HG03442 (cell line): ENCODE measurements at regions not wholly inside any gene's neighbourhood (a gene's known extent, or its start where the extent isn't known, plus 50 kb on each side); places are given as distances from the start of the nearest gene placed in this dataset.
"Not testable (repeated sequence)": the region's sequence is repeated elsewhere in the genome, so short reads cannot be mapped to it uniquely, and the experiment has no call there.

ENCODE experiments used
- ATAC-seq: cut with Tn5 transposase; IDR thresholded peaks from one replicate; pipeline ENCODE4 v1.9.1; 2021; ENCODE audit warnings: mild to moderate bottlenecking, moderate library complexity; ENCODE audit not compliant: unreplicated experiment

DNA sequence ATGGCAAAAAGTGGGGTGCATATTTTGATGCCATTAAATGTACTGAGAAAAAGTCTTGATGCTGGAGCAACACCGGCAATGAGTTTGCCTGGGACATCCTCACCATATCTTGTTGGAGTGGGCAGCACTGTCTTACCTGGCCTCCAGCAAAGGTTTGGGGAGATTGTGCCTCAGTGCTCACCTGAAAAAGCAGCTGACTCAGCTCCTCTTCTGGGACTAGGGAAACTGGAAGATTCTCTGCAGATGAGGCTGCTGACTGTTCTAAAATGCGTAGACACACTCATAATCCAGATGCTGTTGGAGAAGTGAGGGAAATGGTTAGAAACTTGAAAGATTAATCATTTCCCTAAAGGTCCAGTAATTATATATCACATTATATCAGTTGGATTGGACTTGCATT, 593.7 kb upstream of the HS3ST1 start:
- ATAC-seq: no peak

- ATAC-seq: no peak
Observed at GRCh38 chr4:12016729-12017128, 588.0 kb upstream of the HS3ST1 start.

- ATAC-seq: no peak
Observed at GRCh38 chr4:12005471-12005870, 576.8 kb upstream of the HS3ST1 start.

DNA sequence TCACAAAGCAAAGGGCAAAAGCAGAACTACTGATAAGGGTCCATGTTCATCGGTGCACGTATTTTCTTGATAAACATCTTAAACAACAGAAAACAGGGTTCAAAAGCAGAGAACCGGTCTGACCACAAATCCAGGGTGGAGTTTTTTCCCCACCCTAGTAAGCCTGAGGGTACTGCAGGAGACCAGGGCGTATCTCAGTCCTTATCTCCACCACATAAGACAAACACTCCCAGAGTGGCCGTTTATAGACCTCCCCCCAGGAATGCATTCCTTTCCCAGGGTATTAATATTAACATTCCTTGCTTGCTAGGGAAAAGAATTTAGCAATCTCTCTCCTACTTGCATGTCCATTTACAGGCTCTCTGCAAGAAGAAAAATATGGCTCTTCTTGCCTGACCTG, 567.9 kb upstream of the HS3ST1 start:
- ATAC-seq: not testable (repeated sequence)

GRCh38 chr4:11976726-11977263, 548.1 kb upstream of the HS3ST1 start:
- ATAC-seq: no peak

GRCh38 chr4:11973270-11973669, 544.6 kb upstream of the HS3ST1 start:
- no peak for ATAC-seq

DNA sequence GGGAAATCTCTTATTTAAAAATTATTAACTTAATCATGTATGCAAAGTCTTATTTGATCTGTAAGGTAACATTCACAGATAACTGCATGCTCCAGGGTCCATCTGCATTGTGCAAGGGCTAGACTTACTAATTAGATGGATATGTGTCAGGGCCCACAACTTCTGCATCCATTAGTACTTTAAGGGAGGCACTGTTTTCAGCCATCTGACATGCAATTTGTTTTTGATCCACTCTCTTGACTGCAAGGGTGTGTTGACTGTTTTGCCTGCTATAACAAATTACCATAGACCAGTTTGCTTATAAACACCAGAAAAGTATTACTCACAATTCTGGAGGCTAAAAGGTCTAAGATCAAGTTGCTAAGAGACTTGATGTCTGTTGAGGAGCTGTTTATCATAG, 542.1 kb upstream of the HS3ST1 start:
- no peak for ATAC-seq

- ATAC-seq: no peak
Observed at GRCh38 chr4:11966782-11967181, 538.1 kb upstream of the HS3ST1 start.

DNA sequence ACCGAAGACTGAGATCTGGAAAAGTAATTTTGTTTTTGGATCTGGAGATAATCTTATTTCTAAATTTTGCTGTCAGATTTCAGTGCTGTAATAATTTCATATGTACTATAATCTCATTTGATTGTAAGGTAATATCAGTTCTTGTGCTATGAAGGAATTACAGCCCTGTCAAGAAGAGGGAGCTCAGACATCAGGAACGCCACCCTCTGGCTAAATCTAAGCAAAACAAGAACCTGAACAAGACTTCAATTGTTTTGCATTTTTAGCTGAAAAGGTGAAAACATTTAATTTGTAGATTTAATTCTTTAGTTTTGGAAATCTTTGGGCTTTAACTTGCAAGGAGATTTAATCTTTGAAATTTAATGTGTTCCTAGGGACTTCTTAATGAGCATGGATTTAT, 525.4 kb upstream of the HS3ST1 start:
- no peak for ATAC-seq

GRCh38 chr4:11949355-11949754, 520.7 kb upstream of the HS3ST1 start:
- ATAC-seq: no peak

DNA sequence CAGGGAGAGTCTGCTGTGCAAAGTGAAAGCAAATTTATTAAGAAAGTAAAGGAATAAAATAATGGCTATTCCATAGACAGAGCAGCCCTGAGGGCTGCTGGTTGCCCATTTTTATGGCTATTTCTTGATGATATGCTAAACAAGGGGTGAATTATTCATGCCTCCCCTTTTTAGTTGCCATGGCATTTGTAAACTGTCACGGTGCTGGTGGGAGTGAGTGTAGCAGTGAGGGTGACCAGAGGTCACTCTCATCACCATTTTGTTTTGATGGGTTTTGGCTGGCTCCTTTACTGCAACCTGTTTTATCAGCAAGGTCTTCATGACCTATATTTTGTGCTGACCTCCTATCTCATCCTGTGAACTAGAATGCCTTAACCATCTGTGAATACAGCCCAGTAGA, 518.9 kb upstream of the HS3ST1 start:
- ATAC-seq: not testable (repeated sequence)

GRCh38 chr4:11937941-11938340, 509.2 kb upstream of the HS3ST1 start:
- ATAC-seq: no peak

GRCh38 chr4:11931266-11931820, 502.6 kb upstream of the HS3ST1 start:
- ATAC-seq: no peak

DNA sequence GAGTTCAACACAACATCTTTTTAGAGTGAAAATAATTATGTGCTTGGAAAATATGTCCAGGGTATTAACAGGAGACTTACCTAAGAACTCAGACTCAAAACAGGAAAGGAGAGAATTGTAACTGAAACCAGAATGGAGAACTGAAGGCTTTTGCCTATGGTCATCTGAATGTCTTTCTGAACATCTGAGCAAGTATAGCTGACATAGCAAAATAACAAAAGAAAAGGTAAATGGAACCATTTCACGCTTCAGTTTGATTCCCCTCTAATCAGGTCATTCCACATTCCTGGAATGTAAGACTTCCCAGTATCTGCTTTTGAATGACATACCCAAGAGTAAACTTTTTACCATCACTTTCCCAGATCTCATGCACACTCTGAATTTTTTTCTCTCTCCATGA, 500.4 kb upstream of the HS3ST1 start:
- no peak for ATAC-seq

- ATAC-seq: no peak
Observed at GRCh38 chr4:11919316-11919715, 490.6 kb upstream of the HS3ST1 start.

DNA sequence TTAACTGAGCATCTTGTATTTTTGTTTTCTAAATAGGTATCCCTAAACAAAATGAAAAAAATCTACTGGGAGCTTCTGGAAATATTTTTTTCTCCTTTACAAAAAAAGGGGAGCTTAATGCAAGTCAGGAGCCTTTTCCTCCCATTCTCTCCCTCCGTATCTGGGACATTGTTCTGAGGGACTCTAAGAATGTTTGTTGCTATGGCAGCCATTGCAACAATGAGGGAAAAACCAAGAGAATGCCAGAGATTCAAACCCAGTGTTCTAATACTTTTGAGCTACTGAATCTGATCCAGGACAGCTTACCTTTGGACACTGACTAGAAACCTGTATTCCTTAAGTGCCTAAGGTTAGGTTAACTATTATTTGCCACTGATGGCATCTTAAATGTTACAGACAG, 485.7 kb upstream of the HS3ST1 start:
- no peak for ATAC-seq

DNA sequence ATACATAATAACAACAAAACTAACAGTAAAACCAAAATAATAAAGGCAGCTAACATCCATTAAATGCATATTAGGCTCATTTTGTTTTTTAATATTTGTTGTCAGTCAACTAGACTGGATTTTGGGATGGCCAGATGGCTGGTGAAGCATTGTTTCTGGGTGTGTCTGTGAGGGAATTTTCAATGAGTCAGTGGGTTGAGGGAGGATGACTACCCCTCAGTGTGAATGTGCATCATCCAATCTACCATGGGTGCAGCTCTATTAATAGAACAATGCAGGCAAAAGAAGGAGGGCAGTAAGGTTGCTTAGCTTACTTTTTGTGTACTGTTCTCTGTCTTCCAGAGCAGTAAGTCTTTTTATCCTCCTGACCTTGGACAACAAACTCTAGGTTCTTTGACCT, 484.2 kb upstream of the HS3ST1 start:
- no peak for ATAC-seq

GRCh38 chr4:11910812-11911211, 482.1 kb upstream of the HS3ST1 start:
- ATAC-seq: no peak

DNA sequence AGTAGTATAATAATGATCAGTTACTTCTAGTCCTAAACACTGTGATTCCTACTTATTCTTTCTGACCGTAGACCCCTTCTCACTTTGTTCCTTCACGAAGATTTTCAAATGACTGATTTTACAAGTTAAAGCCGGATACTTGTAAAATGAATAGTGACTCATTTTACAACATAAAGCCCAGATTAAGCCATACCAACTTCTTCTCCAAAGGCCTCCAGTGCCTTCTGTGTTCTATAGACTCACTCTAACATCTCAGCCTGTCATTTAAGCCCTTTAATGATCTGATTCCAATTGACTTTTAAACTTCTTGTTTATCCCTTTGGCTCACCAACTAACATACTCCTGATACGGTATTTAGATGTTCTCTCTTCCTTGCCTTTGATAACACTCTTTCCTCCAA, 480.0 kb upstream of the HS3ST1 start:
- no peak for ATAC-seq

GRCh38 chr4:11908205-11908604, 479.5 kb upstream of the HS3ST1 start:
- no peak for ATAC-seq

DNA sequence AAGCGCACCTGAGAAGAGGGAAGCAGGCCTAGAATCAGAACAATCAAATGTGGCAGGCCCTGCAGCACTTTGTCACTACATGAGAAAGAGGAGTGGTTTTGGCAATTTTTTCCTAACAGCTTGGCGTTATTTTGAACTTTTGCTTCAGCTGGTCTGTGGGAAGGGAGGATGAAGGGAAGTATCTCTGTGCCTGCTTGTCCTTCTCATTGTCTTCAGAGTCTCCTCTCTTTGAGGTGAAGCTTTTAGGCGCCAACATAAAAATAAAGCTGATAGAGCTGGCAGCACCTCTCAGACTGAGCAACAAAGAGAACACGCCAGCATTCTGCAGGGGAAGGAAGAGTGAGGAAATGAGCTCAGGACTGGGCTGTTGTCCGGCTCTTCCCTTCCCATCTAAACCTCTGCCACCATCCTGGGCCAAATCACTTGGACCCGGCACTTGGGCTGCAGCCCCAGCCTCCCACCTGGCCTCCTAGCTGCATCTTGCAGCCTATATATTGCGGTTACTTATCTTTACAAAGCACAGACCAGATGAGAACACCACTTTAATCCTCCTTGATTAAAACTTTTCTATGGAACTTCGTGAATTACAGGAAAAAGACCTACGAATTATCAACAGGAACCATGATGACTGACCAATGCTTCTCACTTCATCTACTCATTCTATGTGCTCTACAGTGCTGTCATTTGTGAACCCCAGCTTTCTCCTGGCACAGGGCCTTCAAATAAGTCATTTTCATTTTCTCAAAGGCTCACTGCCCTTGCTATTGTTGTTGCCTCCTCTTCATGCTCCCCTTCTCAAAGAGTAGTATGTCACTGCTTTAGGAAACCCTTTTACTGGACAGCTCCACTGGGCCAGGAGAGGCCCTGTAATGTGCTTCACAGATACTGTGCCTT, 476.4 kb upstream of the HS3ST1 start:
- ATAC-seq: no peak

DNA sequence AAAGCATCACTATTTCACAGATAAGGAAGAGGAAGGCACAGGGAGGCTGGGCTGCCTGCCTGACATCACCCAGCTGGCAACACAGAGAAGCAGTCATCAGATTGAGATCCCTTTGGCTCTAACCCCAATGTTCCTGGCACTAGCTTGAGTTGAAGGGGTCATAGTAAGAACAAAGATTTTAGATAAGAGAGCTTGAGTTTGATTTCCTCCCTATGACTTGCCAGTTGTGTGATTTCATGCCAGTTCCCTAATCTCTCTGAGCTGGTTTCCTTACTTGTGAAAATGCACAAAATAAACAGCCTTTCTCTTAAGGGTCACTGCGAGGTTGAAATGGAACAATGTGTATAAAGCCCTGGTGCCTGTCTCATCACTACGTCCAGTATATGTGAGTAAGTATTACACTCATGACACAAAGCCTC, 475.4 kb upstream of the HS3ST1 start:
- ATAC-seq: no peak
